AG10803 (cell line): ENCODE measurements at regions not wholly inside any gene's neighbourhood (a gene's known extent, or its start where the extent isn't known, plus 50 kb on each side); places are given as distances from the start of the nearest gene placed in this dataset.

Experiments
- DNase-seq: peaks from one replicate; pipeline ENCODE4 v3.0.0; 2010; ENCODE audit warnings: low read depth
- H3K4me3 ChIP-seq: 2 replicates; pipeline ENCODE4 v1.5.1; 2011; ENCODE audit warnings: mild to moderate bottlenecking, low read length, control low read depth
- CTCF ChIP-seq: conservative IDR thresholded peaks from 2 replicates; pipeline ENCODE4 v1.5.1; 2011; ENCODE audit warnings: mild to moderate bottlenecking, low read length, control low read depth, inconsistent platforms

DNA sequence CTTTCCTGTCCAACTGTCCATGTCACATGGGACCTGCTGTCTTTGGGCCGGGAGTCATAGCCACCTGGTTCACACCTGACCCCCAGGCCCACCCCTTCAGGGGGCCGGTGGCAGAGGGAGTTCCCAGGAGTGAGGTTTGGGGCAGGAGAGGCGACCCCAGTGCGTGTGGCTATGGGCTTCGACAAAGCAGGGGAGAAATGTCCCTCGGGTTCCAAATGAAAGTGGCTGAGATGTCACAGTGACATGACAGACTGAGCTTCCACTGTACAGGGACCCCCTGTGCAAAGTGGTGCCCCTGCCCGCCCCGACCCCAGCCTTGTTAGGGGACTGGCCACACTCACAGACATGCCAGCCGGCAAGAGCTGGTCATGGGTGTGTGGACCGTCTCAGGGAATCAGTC, 1297.0 kb downstream of the BRD1 start:
- DNase-seq, result no peak
- no peak overlapping the region for H3K4me3 ChIP-seq

DNA sequence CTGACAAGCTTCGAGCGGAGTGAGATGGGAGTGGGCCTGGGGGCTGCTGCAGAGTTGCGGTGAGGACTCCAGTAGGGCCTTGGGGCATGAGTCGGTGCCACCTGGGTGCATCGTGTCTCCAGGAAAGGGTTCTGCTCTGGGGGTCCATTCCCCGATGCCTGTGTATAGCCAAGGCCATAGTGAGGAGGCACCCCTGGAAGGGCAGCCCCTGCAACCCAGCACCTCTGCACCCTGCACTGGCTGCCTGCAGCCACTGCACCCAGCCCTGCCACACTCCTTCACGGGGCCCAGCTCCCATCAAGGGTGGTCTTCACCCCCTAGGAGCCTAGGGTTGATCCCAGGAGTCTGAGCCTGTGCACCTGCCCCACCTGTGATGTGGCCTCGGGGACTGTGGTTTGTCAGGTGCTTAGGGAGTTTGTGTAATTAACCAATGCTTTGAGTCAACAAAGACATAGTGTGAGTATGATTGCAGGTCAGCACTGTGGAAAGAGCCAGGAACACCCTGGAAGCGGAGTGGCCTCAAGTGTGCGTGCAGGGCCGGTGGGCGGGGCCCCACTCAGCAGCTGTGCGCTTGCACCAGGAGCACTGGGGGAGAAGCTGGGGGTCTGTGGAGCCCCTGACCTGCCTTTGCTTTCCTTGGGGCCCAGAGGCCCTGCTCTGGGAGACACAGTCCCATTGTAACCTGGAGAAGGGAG, 1299.3 kb downstream of the BRD1 start:
- TF ChIP-seq CTCF, result no peak
- DNase-seq, result no peak
- no peak overlapping the region for H3K4me3 ChIP-seq

More for the DNA sequence above, 1297.0 kb downstream of the BRD1 start:
- TF ChIP-seq CTCF, result no peak

GRCh38 chr22:48523761-48524160, 1303.9 kb downstream of the BRD1 start:
- no peak overlapping the region for H3K4me3 ChIP-seq
- TF ChIP-seq CTCF, result no peak
- no peak for DNase-seq

DNA sequence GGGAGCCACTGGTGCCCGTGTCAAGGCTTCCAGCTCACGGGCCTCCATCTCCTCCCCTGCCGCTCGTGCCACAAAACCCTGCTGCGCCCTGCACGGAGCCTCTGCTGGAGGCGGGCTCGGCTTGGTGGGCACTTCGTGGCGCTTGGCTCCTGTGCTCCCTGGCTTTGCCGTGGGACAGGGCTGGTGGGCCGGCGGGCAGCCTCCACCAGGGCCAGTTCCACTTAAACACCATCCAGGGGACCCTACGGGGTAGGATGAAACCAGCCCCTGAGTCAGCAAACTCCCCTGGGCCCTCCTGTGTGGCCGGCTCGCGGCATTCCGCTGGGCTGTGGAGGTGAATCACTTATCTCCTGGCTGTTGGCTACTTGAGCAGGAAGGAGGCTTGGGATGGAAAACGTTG, 1304.6 kb downstream of the BRD1 start:
- TF ChIP-seq CTCF, result no peak
- no peak overlapping the region for H3K4me3 ChIP-seq
- DNase-seq, result no peak

GRCh38 chr22:48522271-48522670, 1305.4 kb downstream of the BRD1 start:
- no peak overlapping the region for H3K4me3 ChIP-seq
- no peak for TF ChIP-seq CTCF
- DNase-seq, result no peak

DNA sequence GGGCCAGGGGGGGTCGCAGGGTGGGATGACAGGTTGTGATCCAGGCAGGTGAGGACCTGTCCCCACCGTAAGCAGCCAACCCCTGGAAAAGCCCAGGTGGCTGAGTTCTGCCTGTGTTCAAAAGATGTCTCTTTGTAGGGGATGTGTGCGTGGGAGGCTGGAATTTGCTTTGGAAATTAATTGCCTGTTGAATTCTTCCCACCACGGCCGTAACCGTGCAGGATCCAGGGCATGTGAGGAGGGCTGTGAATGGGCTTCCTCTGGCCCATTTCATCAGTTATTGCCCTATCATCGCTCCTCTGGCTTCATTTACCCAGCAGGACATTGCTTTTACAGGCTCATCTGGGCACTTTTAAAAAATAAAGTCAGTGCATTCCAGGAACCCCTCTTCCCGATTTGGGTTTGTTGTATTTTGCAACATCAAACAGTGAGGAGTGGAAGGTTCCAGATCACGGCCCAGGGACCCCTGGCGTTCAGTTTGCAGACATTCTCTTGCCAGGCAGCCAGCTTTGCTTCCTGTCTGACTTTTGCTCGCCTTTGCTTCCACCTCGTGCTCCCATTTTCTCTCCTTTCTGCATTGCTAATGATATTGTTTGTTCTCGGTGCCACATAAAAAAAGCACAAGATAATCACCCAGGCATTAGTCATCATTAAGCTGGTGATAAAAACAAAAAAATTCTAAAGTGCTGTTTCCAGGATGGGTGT, 1306.6 kb downstream of the BRD1 start:
- TF ChIP-seq CTCF, result no peak
- no peak overlapping the region for H3K4me3 ChIP-seq
- no peak for DNase-seq

GRCh38 chr22:48520207-48520606, 1307.5 kb downstream of the BRD1 start:
- no peak for TF ChIP-seq CTCF
- H3K4me3 ChIP-seq, result no peak overlapping the region
- no peak for DNase-seq
